C4-2B (cell line): ENCODE measurements at regions not wholly inside any gene's neighbourhood (a gene's known extent, or its start where the extent isn't known, plus 50 kb on each side); places are given as distances from the start of the nearest gene placed in this dataset.

Source experiments
- ZFX ChIP-seq: fragments of 450-650 bp; IDR thresholded peaks from 2 replicates; pipeline ENCODE4 v1.6.1; 2017
- TF ChIP-seq, protein P1 (sequence below): fragments of 450-650 bp; conservative IDR thresholded peaks from 2 replicates; pipeline ENCODE4 v1.5.1; 2017; ENCODE audit warnings: mild to moderate bottlenecking

DNA sequence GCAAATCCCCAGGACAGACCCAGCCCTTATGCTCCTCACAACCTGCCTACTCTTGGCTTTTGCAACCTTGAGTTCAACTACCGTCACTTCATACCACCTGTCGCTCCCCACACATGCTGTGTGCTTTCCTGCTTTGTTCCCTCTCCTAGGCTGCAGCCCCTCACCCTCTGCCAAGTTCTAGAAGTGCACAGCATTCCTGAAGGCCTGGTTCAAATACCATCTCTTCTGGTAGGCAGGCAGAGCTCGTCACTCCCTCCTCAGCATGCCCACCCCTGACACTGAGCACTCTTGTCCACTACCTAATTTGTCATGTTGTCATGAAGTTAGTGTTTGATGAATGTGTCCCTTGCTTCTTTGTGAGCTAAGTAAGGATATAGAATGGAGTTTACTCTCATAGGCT, 129.6 kb downstream of the SEMA6D start:
- TF ChIP-seq, protein P1, sequence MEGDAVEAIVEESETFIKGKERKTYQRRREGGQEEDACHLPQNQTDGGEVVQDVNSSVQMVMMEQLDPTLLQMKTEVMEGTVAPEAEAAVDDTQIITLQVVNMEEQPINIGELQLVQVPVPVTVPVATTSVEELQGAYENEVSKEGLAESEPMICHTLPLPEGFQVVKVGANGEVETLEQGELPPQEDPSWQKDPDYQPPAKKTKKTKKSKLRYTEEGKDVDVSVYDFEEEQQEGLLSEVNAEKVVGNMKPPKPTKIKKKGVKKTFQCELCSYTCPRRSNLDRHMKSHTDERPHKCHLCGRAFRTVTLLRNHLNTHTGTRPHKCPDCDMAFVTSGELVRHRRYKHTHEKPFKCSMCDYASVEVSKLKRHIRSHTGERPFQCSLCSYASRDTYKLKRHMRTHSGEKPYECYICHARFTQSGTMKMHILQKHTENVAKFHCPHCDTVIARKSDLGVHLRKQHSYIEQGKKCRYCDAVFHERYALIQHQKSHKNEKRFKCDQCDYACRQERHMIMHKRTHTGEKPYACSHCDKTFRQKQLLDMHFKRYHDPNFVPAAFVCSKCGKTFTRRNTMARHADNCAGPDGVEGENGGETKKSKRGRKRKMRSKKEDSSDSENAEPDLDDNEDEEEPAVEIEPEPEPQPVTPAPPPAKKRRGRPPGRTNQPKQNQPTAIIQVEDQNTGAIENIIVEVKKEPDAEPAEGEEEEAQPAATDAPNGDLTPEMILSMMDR: no peak
- no peak for TF ChIP-seq ZFX
